IPS DF 6.9 (cell line): ENCODE measurements at regions not wholly inside any gene's neighbourhood (a gene's known extent, or its start where the extent isn't known, plus 50 kb on each side); places are given as distances from the start of the nearest gene placed in this dataset.

Experiments used
- DNase-seq: peaks from one replicate; pipeline ENCODE4 v3.0.0-alpha.2; 2013; ENCODE audit warnings: low read depth, low spot score
- H3K27ac ChIP-seq: one replicate; pipeline ENCODE4 v1.5.1; 2013; ENCODE audit warnings: low read length, control low read depth
- H3K27me3 ChIP-seq: 2 replicates; pipeline ENCODE4 v1.6.1; 2013; ENCODE audit warnings: mild to moderate bottlenecking, low read length; ENCODE audit not compliant: control insufficient read depth, insufficient read depth
- H3K36me3 ChIP-seq: 2 replicates; pipeline ENCODE4 v1.6.1; 2013; ENCODE audit warnings: low read length; ENCODE audit not compliant: control insufficient read depth, insufficient read depth
- H3K4me1 ChIP-seq: 2 replicates; pipeline ENCODE4 v1.6.1; 2013; ENCODE audit warnings: low read length; ENCODE audit not compliant: control insufficient read depth, insufficient read depth
- H3K4me3 ChIP-seq: 2 replicates; pipeline ENCODE4 v1.5.1; 2013; ENCODE audit warnings: mild to moderate bottlenecking, low read length
- H3K9me3 ChIP-seq: 2 replicates; pipeline ENCODE4 v1.6.1; 2013; ENCODE audit warnings: low read length, inconsistent platforms; ENCODE audit not compliant: control insufficient read depth, insufficient read depth
- whole genome bisulfite sequencing: extraction: QIAGEN DNeasy Blood & Tissue Kit; methylation state at CpG from one replicate; pipeline ENCODE4 v1.1.7; 2013; ENCODE audit warnings: mixed read lengths, missing lambda C conversion rate; ENCODE audit not compliant: insufficient read length, insufficient coverage; 5-methylcytosine and 5-hydroxymethylcytosine counted together

- no CpG with 5 or more reads among the region's 4 CpGs for WGBS
- Histone ChIP-seq H3K9me3 (no peaks in the 10 kb centered on the region), H3K27ac (no peak overlapping the region), H3K27me3 (no peaks in the 10 kb centered on the region), H3K4me3 (no peak overlapping the region), H3K36me3 (no peaks in the 10 kb centered on the region), H3K4me1 (peaks cover 2% of the 10 kb centered on the region; the same call in 1 of the 2 replicates)
- DNase-seq: no peak
Measured at GRCh38 chr18:35862119-35862640, 110.3 kb upstream of the RMP24 start.

- no CpG with 5 or more reads among the region's 1 CpG for WGBS
- DNase-seq: no peak
- Histone ChIP-seq H3K4me1 (peaks cover 2% of the 10 kb centered on the region; the same call in 1 of the 2 replicates), H3K9me3 (no peaks in the 10 kb centered on the region), H3K4me3 (no peak overlapping the region), H3K27ac (no peak overlapping the region), H3K36me3 (no peaks in the 10 kb centered on the region), H3K27me3 (no peaks in the 10 kb centered on the region)
Measured at GRCh38 chr18:35864916-35865315, 107.6 kb upstream of the RMP24 start.

GRCh38 chr18:35868915-35869314 is 103.6 kb upstream of the RMP24 start:
- no peak for DNase-seq
- Histone ChIP-seq H3K9me3 (no peaks in the 10 kb centered on the region; the same call in 1 of the 2 replicates), H3K27me3 (no peaks in the 10 kb centered on the region), H3K36me3 (no peaks in the 10 kb centered on the region), H3K27ac (no peak overlapping the region), H3K4me3 (no peak overlapping the region), H3K4me1 (no peaks in the 10 kb centered on the region)

- DNase-seq: no peak
- WGBS: no CpG with 5 or more reads among the region's 2 CpGs
- no peaks in the 10 kb centered on the region for H3K4me1 ChIP-seq
Measured at GRCh38 chr18:35871337-35871736, 101.1 kb upstream of the RMP24 start.

GRCh38 chr18:35875566-35875965 is 96.9 kb upstream of the RMP24 start:
- Histone ChIP-seq H3K27me3 (no peaks in the 10 kb centered on the region), H3K27ac (no peak overlapping the region), H3K9me3 (no peaks in the 10 kb centered on the region; the same call in 1 of the 2 replicates), H3K36me3 (no peaks in the 10 kb centered on the region), H3K4me1 (no peaks in the 10 kb centered on the region), H3K4me3 (no peak overlapping the region)
- no CpG with 5 or more reads among the region's 1 CpG for WGBS
- DNase-seq: no peak

More at GRCh38 chr18:35871337-35871736, 101.1 kb upstream of the RMP24 start:
- Histone ChIP-seq H3K27me3 (no peaks in the 10 kb centered on the region), H3K27ac (no peak overlapping the region), H3K9me3 (no peaks in the 10 kb centered on the region; the same call in 1 of the 2 replicates), H3K4me3 (no peak overlapping the region), H3K36me3 (no peaks in the 10 kb centered on the region)

GRCh38 chr18:35876243-35876642 is 96.2 kb upstream of the RMP24 start:
- WGBS: no CpG with 5 or more reads among the region's 1 CpG
- H3K27ac ChIP-seq: no peak overlapping the region
- H3K36me3 ChIP-seq: no peaks in the 10 kb centered on the region
- no peaks in the 10 kb centered on the region; the same call in 1 of the 2 replicates for H3K9me3 ChIP-seq
- no peak for DNase-seq
- H3K27me3 ChIP-seq: no peaks in the 10 kb centered on the region
- no peak overlapping the region for H3K4me3 ChIP-seq
- H3K4me1 ChIP-seq: no peaks in the 10 kb centered on the region

- Histone ChIP-seq H3K27ac (no peak overlapping the region), H3K27me3 (no peaks in the 10 kb centered on the region), H3K4me3 (no peak overlapping the region), H3K36me3 (no peaks in the 10 kb centered on the region), H3K4me1 (no peaks in the 10 kb centered on the region; the same call in 1 of the 2 replicates), H3K9me3 (no peaks in the 10 kb centered on the region; the same call in 1 of the 2 replicates)
- no peak for DNase-seq
- WGBS: no CpG with 5 or more reads among the region's 9 CpGs
Measured at GRCh38 chr18:35880788-35881455, 91.6 kb upstream of the RMP24 start.

- no peaks in the 10 kb centered on the region; the same call in 1 of the 2 replicates for H3K4me1 ChIP-seq
- no peaks in the 10 kb centered on the region for H3K36me3 ChIP-seq
- DNase-seq: no peak
- no peak overlapping the region for H3K4me3 ChIP-seq
- no CpG with 5 or more reads among the region's 5 CpGs for WGBS
- H3K27me3 ChIP-seq: no peaks in the 10 kb centered on the region
- H3K27ac ChIP-seq: no peak overlapping the region
- H3K9me3 ChIP-seq: no peaks in the 10 kb centered on the region
Measured at GRCh38 chr18:35888329-35888728, 84.2 kb upstream of the RMP24 start.

GRCh38 chr18:35889677-35890076 is 82.8 kb upstream of the RMP24 start:
- Histone ChIP-seq H3K27me3 (no peaks in the 10 kb centered on the region), H3K36me3 (no peaks in the 10 kb centered on the region), H3K9me3 (no peaks in the 10 kb centered on the region), H3K4me1 (no peaks in the 10 kb centered on the region), H3K27ac (no peak overlapping the region), H3K4me3 (no peak overlapping the region)
- WGBS: no CpG with 5 or more reads among the region's 1 CpG
- DNase-seq: no peak

GRCh38 chr18:35890323-35890722 is 82.2 kb upstream of the RMP24 start:
- DNase-seq: no peak
- Histone ChIP-seq H3K27me3 (no peaks in the 10 kb centered on the region), H3K9me3 (no peaks in the 10 kb centered on the region), H3K27ac (no peak overlapping the region), H3K4me3 (no peak overlapping the region), H3K4me1 (no peaks in the 10 kb centered on the region), H3K36me3 (no peaks in the 10 kb centered on the region)
- WGBS: no CpG with 5 or more reads among the region's 3 CpGs

GRCh38 chr18:35892118-35892517 is 80.4 kb upstream of the RMP24 start:
- Histone ChIP-seq H3K4me3 (no peak overlapping the region), H3K4me1 (no peaks in the 10 kb centered on the region), H3K27ac (no peak overlapping the region), H3K36me3 (peaks cover 2% of the 10 kb centered on the region; the same call in 1 of the 2 replicates), H3K9me3 (no peaks in the 10 kb centered on the region), H3K27me3 (no peaks in the 10 kb centered on the region)
- DNase-seq: no peak
